GM19193 (cell line): ENCODE measurements at regions not wholly inside any gene's neighbourhood (a gene's known extent, or its start where the extent isn't known, plus 50 kb on each side); places are given as distances from the start of the nearest gene placed in this dataset.

Experiments used
- POLR2A ChIP-seq: IDR thresholded peaks from 4 replicates; pipeline ENCODE4 v1.6.1; 2011; ENCODE audit not compliant: insufficient read depth, insufficient read length; ENCODE audit errors: extremely low read depth

GRCh38 chr2:147792966-147793617, 51.7 kb upstream of the ACVR2A start:
- TF ChIP-seq POLR2A: no peak

- TF ChIP-seq POLR2A: no peak
Measured at GRCh38 chr2:147790580-147790979, 54.2 kb upstream of the ACVR2A start.

- TF ChIP-seq POLR2A: no peak
Measured at GRCh38 chr2:147789720-147790119, 55.1 kb upstream of the ACVR2A start.

GRCh38 chr2:147789287-147789686, 55.5 kb upstream of the ACVR2A start:
- no peak for TF ChIP-seq POLR2A

GRCh38 chr2:147782141-147782930, 62.5 kb upstream of the ACVR2A start:
- TF ChIP-seq POLR2A: no peak

- no peak for TF ChIP-seq POLR2A
Measured at GRCh38 chr2:147779440-147779839, 65.4 kb upstream of the ACVR2A start.

- no peak for TF ChIP-seq POLR2A
Measured at GRCh38 chr2:147777394-147777793, 67.4 kb upstream of the ACVR2A start.

- TF ChIP-seq POLR2A: no peak
Measured at GRCh38 chr2:147774805-147775204, 70.0 kb upstream of the ACVR2A start.

- TF ChIP-seq POLR2A: no peak
Measured at GRCh38 chr2:147773479-147773878, 71.3 kb upstream of the ACVR2A start.

GRCh38 chr2:147772781-147773180, 72.0 kb upstream of the ACVR2A start:
- no peak for TF ChIP-seq POLR2A

GRCh38 chr2:147763861-147764260, 81.0 kb upstream of the ACVR2A start:
- no peak for TF ChIP-seq POLR2A

- no peak for TF ChIP-seq POLR2A
Measured at GRCh38 chr2:147760984-147761383, 83.8 kb upstream of the ACVR2A start.

- no peak for TF ChIP-seq POLR2A
Measured at GRCh38 chr2:147759536-147759935, 85.3 kb upstream of the ACVR2A start.

- TF ChIP-seq POLR2A: no peak
Measured at GRCh38 chr2:147758821-147759220, 86.0 kb upstream of the ACVR2A start.

GRCh38 chr2:147756069-147756468, 88.8 kb upstream of the ACVR2A start:
- TF ChIP-seq POLR2A: no peak
